ENCODE measurements at regions not wholly inside any gene's neighbourhood (a gene's known extent, or its start where the extent isn't known, plus 50 kb on each side); places are given as distances from the start of the nearest gene placed in this dataset.

GRCh38 chr3:72658466-72659100 lies 189.7 kb downstream of the SHQ1 start:
- Histone ChIP-seq H3K4me3 (replicated peaks in 1 of 3; ENCODE audit: insufficient read depth in 1 of 3, low read depth in 1 of 3, low read length in 3 of 3) (no peak overlapping the region), H3K36me3 (ENCODE audit: control insufficient read depth in 2 of 2, extremely low read depth in 1 of 2, insufficient read depth in 2 of 2, low read length in 2 of 2) (no peaks in the 10 kb centered on the region), H4K20me1 (replicated peaks; ENCODE audit: control insufficient read depth, extremely low read depth, insufficient read depth, low read length) (no peaks in the 10 kb centered on the region), H3K27ac (ENCODE audit: insufficient read depth, low read depth, low read length) (no peak overlapping the region), H3K79me2 (ENCODE audit: control insufficient read depth, insufficient read depth, low read length) (no peaks in the 10 kb centered on the region), H3K4me2 (ENCODE audit: insufficient read depth, low read length) (no peak overlapping the region), H3K9me1 (replicated peaks; ENCODE audit: control insufficient read depth, extremely low read depth, insufficient read depth, low read length) (no peaks in the 10 kb centered on the region), H3K4me1 (ENCODE audit: control insufficient read depth, extremely low read depth, insufficient read depth, low read length) (no peaks in the 10 kb centered on the region), H2AFZ (ENCODE audit: low read depth, low read length) (no peak overlapping the region), H3K27me3 (ENCODE audit: control insufficient read depth in 2 of 2, insufficient read depth in 2 of 2, low read length in 2 of 2) (peaks cover 6 to 12% of the 10 kb centered on the region in 2 experiments), H3K9me3 (replicated peaks; ENCODE audit: control insufficient read depth, insufficient read depth, low read length) (no peaks in the 10 kb centered on the region), H3K9ac (replicated peaks; ENCODE audit: extremely low read depth, insufficient read depth, low read length) (no peak overlapping the region)
- dilution Hi-C loops (cut with MboI; ENCODE audit: extremely low pct_ligation_motif_present, low sequenced_read_pairs) (no loop called here), intact Hi-C loops (cut with micrococcal nuclease) (no loop called here)
- POLR2A ChIA-PET = no interaction called here
- TF ChIP-seq POLR2A (IDR thresholded peaks at IDR 0.05; ENCODE audit: low read depth, low read length) (no peak), EZH2 (IDR thresholded peaks at IDR 0.05; ENCODE audit: borderline replicate concordance, low read depth, low read length, severe bottlenecking) (no peak), FOS (IDR thresholded peaks at IDR 0.05; ENCODE audit: borderline replicate concordance, insufficient read depth, low read length) (no peak), MYC (IDR thresholded peaks at IDR 0.05; ENCODE audit: low read depth, low read length) (no peak), GATA2 (IDR thresholded peaks at IDR 0.05; ENCODE audit: insufficient read depth, insufficient read length, low read depth, low read length) (no peak), JUN (IDR thresholded peaks at IDR 0.05; ENCODE audit: borderline replicate concordance, insufficient read depth, insufficient read length, low read depth) (no peak), MAX (IDR thresholded peaks at IDR 0.05; ENCODE audit: insufficient read depth, insufficient read length) (no peak), CTCF (IDR thresholded peaks at IDR 0.05; ENCODE audit: extremely low read depth in 1 of 2, insufficient read depth in 1 of 2, low read depth in 1 of 2, low read length in 2 of 2) (no peak), POLR2AphosphoS5 (IDR thresholded peaks at IDR 0.05; ENCODE audit: insufficient read depth, low read depth, low read length) (no peak)
- FAIRE-seq (no peak), DNase-seq (ENCODE audit: low read depth, low spot score) (no peak)
- CTCF ChIA-PET = interaction anchor here (3.6 kb wide), 1 partner anchor 8 kb away, joined by 15 read pairs; no protein-coding TSS in a partner anchor
- BruUV-seq (replicated peaks) = no TSS peak

Data from endothelial cell of umbilical vein (primary cell).